ENCODE measurements at regions not wholly inside any gene's neighbourhood (a gene's known extent, or its start where the extent isn't known, plus 50 kb on each side); places are given as distances from the start of the nearest gene placed in this dataset.
"Not testable (repeated sequence)": the region's sequence is repeated elsewhere in the genome, so short reads cannot be mapped to it uniquely, and the experiment has no call there.

GRCh38 chr22:47613181-47613580 lies 850.7 kb downstream of the TBC1D22A start:
- H3K27me3 Mint-ChIP-seq (ENCODE audit: low read depth); H3K4me1 Mint-ChIP-seq (ENCODE audit: low read depth); H3K36me3 Mint-ChIP-seq (ENCODE audit: low read depth); intact Hi-C loops (cut with micrococcal nuclease); H3K9me3 Mint-ChIP-seq; DNase-seq; CTCF ChIA-PET; H3K4me3 Mint-ChIP-seq; H3K27ac Mint-ChIP-seq: not testable (repeated sequence)

DNA sequence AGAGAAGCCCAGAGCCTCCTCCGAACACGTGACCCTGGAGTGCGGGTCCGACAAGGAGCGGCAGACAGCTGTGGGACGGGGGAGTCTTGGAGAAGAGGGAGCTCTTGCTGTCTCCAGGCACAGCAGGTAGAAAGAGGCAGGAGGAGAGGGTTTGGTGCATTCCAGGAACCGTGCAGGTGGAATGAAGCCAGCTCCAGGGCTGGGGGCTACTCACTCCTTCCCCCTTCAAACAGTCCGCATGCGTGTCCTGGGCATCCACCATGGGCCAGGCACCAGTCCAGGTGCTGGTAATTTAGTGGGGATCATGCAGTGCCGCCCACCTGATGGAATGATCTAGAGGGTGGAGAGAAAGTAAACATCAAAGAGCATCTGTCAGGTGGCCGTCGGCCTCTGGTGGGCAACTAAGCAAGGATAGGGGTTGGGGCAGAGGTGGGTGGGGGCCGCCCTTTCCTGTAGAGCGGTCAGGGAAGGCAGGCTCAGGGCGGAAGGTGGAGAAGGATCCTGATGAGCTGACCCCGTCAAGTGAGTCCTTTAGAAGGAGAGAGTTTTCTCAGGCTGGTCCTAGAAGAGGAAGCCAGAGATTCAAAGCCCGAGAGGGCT lies 850.0 kb downstream of the TBC1D22A start:
- no peak overlapping the region for H3K27ac Mint-ChIP-seq
- H3K4me1 Mint-ChIP-seq (ENCODE audit: low read depth): no peaks in the 10 kb centered on the region
- CTCF ChIA-PET: no interaction called here
- peaks cover 5% of the 10 kb centered on the region for H3K27me3 Mint-ChIP-seq (ENCODE audit: low read depth)
- intact Hi-C loops (cut with micrococcal nuclease): no loop called here
- peaks cover 6% of the 10 kb centered on the region for H3K9me3 Mint-ChIP-seq
- DNase-seq: no peak
- H3K36me3 Mint-ChIP-seq (ENCODE audit: low read depth): no peaks in the 10 kb centered on the region
- H3K4me3 Mint-ChIP-seq: no peak overlapping the region

DNA sequence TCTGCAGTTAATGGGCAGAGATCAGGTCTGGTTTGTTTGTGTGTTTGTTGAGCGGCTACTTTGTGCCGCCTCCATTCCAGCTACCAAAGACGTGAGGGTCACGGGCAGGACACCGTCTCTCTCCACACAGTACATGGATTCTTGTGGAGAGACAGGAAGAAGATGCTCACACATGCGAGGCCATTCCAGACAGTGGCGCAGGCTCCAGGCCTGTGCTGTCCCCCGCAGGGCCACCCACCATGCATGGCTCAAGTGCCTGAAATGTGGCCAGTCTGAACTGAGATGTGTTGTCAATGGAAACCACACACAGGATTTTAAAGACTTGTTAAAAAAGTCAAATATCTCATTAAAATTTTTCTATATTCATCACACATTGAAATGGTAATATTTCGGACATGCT lies 848.3 kb downstream of the TBC1D22A start:
- Mint-ChIP-seq H3K36me3 (ENCODE audit: low read depth) (no peaks in the 10 kb centered on the region), H3K27me3 (ENCODE audit: low read depth) (peaks cover 5% of the 10 kb centered on the region), H3K9me3 (peaks cover 6% of the 10 kb centered on the region), H3K4me1 (ENCODE audit: low read depth) (no peaks in the 10 kb centered on the region), H3K27ac (no peak overlapping the region), H3K4me3 (no peak overlapping the region)
- CTCF ChIA-PET: no interaction called here
- intact Hi-C loops (cut with micrococcal nuclease): no loop called here
- no peak for DNase-seq

GRCh38 chr22:47610281-47610680 lies 847.8 kb downstream of the TBC1D22A start:
- no peak for DNase-seq
- Mint-ChIP-seq H3K27me3 (ENCODE audit: low read depth) (peaks cover 5% of the 10 kb centered on the region), H3K36me3 (ENCODE audit: low read depth) (no peaks in the 10 kb centered on the region), H3K9me3 (peaks cover 6% of the 10 kb centered on the region), H3K4me1 (ENCODE audit: low read depth) (no peaks in the 10 kb centered on the region), H3K4me3 (no peak overlapping the region), H3K27ac (no peak overlapping the region)
- intact Hi-C loops (cut with micrococcal nuclease): no loop called here
- CTCF ChIA-PET: no interaction called here

DNA sequence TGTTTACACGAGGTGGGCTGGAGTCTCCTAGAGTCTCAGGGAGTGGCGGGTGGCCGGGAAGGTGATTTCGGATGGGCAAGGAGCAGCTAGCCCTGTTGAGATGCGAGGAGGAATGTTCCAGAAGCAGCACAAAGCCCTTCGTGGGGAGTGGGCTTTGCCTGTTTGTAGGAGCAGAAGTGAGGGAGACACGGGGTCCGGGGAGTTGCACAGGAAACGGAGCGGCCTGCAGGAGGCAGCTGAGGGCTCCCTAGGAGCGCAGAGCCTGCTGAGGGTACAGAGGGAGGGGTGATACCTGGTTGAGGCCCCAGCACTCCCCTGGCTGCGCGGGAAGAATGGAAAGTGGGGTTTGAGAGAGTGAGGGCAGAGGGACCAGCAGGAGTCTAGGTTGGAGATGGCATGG lies 847.2 kb downstream of the TBC1D22A start:
- DNase-seq: no peak
- H3K27ac Mint-ChIP-seq: no peak overlapping the region
- no peaks in the 10 kb centered on the region for H3K36me3 Mint-ChIP-seq (ENCODE audit: low read depth)
- intact Hi-C loops (cut with micrococcal nuclease): no loop called here
- H3K27me3 Mint-ChIP-seq (ENCODE audit: low read depth): peaks cover 5% of the 10 kb centered on the region
- H3K4me3 Mint-ChIP-seq: no peak overlapping the region
- no peaks in the 10 kb centered on the region for H3K4me1 Mint-ChIP-seq (ENCODE audit: low read depth)
- CTCF ChIA-PET: no interaction called here
- peaks cover 6% of the 10 kb centered on the region for H3K9me3 Mint-ChIP-seq

GRCh38 chr22:47608421-47608820 lies 846.0 kb downstream of the TBC1D22A start:
- no peak overlapping the region for H3K27ac Mint-ChIP-seq
- H3K27me3 Mint-ChIP-seq (ENCODE audit: low read depth): peaks cover 4% of the 10 kb centered on the region
- intact Hi-C loops (cut with micrococcal nuclease): no loop called here
- H3K4me1 Mint-ChIP-seq (ENCODE audit: low read depth): no peaks in the 10 kb centered on the region
- no peak overlapping the region for H3K4me3 Mint-ChIP-seq
- no peaks in the 10 kb centered on the region for H3K36me3 Mint-ChIP-seq (ENCODE audit: low read depth)
- H3K9me3 Mint-ChIP-seq: peaks cover 6% of the 10 kb centered on the region
- DNase-seq: no peak
- CTCF ChIA-PET: no interaction called here

DNA sequence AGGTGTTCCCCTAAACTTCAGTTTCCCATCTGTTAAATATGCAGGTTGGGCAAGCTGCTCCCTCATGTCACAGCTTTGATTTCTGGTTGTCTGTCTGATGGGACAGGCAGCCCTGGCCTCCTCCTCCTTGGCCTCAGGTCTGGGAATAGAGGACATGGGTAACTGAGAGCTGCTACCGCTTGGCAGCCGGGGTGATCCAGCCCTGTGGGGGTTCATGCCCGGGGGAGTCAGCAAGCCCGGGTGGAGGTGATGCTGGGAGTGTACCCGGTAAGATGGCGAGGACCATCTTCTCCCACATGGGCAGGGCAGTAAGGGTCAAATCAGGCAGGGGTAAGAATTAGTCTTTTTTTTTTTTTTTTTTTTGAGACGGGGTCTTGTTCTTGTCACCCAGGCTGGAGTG lies 845.0 kb downstream of the TBC1D22A start:
- Mint-ChIP-seq H3K27ac (no peak overlapping the region), H3K27me3 (ENCODE audit: low read depth) (peaks cover 4% of the 10 kb centered on the region), H3K9me3 (peaks cover 6% of the 10 kb centered on the region), H3K36me3 (ENCODE audit: low read depth) (no peaks in the 10 kb centered on the region), H3K4me1 (ENCODE audit: low read depth) (no peaks in the 10 kb centered on the region), H3K4me3 (no peak overlapping the region)
- CTCF ChIA-PET: no interaction called here
- intact Hi-C loops (cut with micrococcal nuclease): no loop called here
- DNase-seq: no peak

DNA sequence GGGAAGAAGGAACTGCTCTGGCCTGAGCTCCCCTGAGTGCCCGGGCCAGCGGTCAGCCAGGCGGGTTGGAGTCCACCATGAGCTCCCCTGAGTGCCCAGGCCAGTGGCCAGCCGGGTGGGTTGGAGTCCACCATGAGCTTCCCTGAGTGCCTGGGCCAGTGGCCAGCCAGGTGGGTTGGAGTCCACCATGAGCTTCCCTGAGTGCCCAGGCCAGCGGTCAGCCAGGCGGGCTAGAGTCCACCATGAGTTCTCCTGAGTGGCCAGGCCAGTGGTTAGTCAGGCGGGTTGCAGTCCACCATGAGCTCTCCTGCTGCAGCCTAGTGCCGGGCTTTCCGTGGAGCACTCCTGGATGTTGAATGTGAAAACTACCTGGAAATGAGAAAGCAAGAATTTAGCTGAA lies 844.0 kb downstream of the TBC1D22A start:
- no peaks in the 10 kb centered on the region for H3K4me1 Mint-ChIP-seq (ENCODE audit: low read depth)
- H3K36me3 Mint-ChIP-seq (ENCODE audit: low read depth): no peaks in the 10 kb centered on the region
- CTCF ChIA-PET: interaction anchor here (0.6 kb wide), 1 partner anchor 1525 kb away, joined by 3 read pairs; no protein-coding TSS in a partner anchor
- no peak for DNase-seq
- H3K4me3 Mint-ChIP-seq: no peak overlapping the region
- no peak overlapping the region for H3K27ac Mint-ChIP-seq
- H3K27me3 Mint-ChIP-seq (ENCODE audit: low read depth): peaks cover 9% of the 10 kb centered on the region
- H3K9me3 Mint-ChIP-seq: peaks cover 6% of the 10 kb centered on the region
- intact Hi-C loops (cut with micrococcal nuclease): no loop called here

GRCh38 chr22:47605886-47606285 lies 843.4 kb downstream of the TBC1D22A start:
- H3K4me1 Mint-ChIP-seq (ENCODE audit: low read depth): no peaks in the 10 kb centered on the region
- CTCF ChIA-PET: interaction anchor here (0.6 kb wide), 1 partner anchor 1525 kb away, joined by 3 read pairs; no protein-coding TSS in a partner anchor
- intact Hi-C loops (cut with micrococcal nuclease): no loop called here
- no peak overlapping the region for H3K27ac Mint-ChIP-seq
- peaks cover 6% of the 10 kb centered on the region for H3K9me3 Mint-ChIP-seq
- DNase-seq: no peak
- H3K36me3 Mint-ChIP-seq (ENCODE audit: low read depth): no peaks in the 10 kb centered on the region
- H3K4me3 Mint-ChIP-seq: no peak overlapping the region
- peaks cover 15% of the 10 kb centered on the region for H3K27me3 Mint-ChIP-seq (ENCODE audit: low read depth)

- Mint-ChIP-seq H3K36me3 (ENCODE audit: low read depth) (no peaks in the 10 kb centered on the region), H3K27me3 (ENCODE audit: low read depth) (peaks cover 13% of the 10 kb centered on the region), H3K27ac (no peak overlapping the region), H3K4me1 (ENCODE audit: low read depth) (no peaks in the 10 kb centered on the region), H3K4me3 (no peak overlapping the region), H3K9me3 (peaks cover 6% of the 10 kb centered on the region)
- DNase-seq: no peak
- CTCF ChIA-PET: interaction anchor here (0.6 kb wide), 1 partner anchor 1526 kb away, joined by 3 read pairs; no protein-coding TSS in a partner anchor
- intact Hi-C loops (cut with micrococcal nuclease): no loop called here
These were observed 843.0 kb downstream of the TBC1D22A start for GRCh38 chr22:47605441-47605840.

GRCh38 chr22:47604563-47604962 lies 842.1 kb downstream of the TBC1D22A start:
- no peak for DNase-seq
- Mint-ChIP-seq H3K9me3 (peaks cover under 1% of the 10 kb centered on the region), H3K27me3 (ENCODE audit: low read depth) (peaks cover 14% of the 10 kb centered on the region), H3K27ac (no peak overlapping the region), H3K4me3 (no peak overlapping the region), H3K36me3 (ENCODE audit: low read depth) (no peaks in the 10 kb centered on the region), H3K4me1 (ENCODE audit: low read depth) (no peaks in the 10 kb centered on the region)
- CTCF ChIA-PET: no interaction called here
- intact Hi-C loops (cut with micrococcal nuclease): no loop called here

- Mint-ChIP-seq H3K27ac (no peak overlapping the region), H3K9me3 (no peaks in the 10 kb centered on the region), H3K4me1 (ENCODE audit: low read depth) (no peaks in the 10 kb centered on the region), H3K36me3 (ENCODE audit: low read depth) (no peaks in the 10 kb centered on the region), H3K27me3 (ENCODE audit: low read depth) (peaks cover 15% of the 10 kb centered on the region), H3K4me3 (no peak overlapping the region)
- no peak for DNase-seq
- CTCF ChIA-PET: no interaction called here
- intact Hi-C loops (cut with micrococcal nuclease): no loop called here
These were observed 840.3 kb downstream of the TBC1D22A start for GRCh38 chr22:47602732-47603131.

GRCh38 chr22:47601666-47602065 lies 839.2 kb downstream of the TBC1D22A start:
- H3K36me3 Mint-ChIP-seq (ENCODE audit: low read depth): no peaks in the 10 kb centered on the region
- CTCF ChIA-PET: no interaction called here
- H3K27me3 Mint-ChIP-seq (ENCODE audit: low read depth): peaks cover 15% of the 10 kb centered on the region
- no peak overlapping the region for H3K4me3 Mint-ChIP-seq
- no peak for DNase-seq
- H3K9me3 Mint-ChIP-seq: no peaks in the 10 kb centered on the region
- intact Hi-C loops (cut with micrococcal nuclease): no loop called here
- H3K4me1 Mint-ChIP-seq (ENCODE audit: low read depth): no peaks in the 10 kb centered on the region
- H3K27ac Mint-ChIP-seq: no peak overlapping the region

All from activated naive CD4-positive, alpha-beta T cell treated with anti-CD3 and anti-CD28 coated beads for 36 hours (primary cell).